Keratinocyte (primary cell): ENCODE measurements at regions not wholly inside any gene's neighbourhood (a gene's known extent, or its start where the extent isn't known, plus 50 kb on each side); places are given as distances from the start of the nearest gene placed in this dataset.

ENCODE experiments used
- CTCF ChIP-seq, 3 experiments: IDR thresholded peaks in 1 of 3; conservative IDR thresholded peaks in 1 of 3; optimal IDR thresholded peaks in 1 of 3; 2 replicates in 2 of 3; 3 replicates in 1 of 3; pipeline versions ENCODE3 to v1.5.1; 2011; ENCODE audit warnings: low read length in 3 of 3, mild to moderate bottlenecking in 3 of 3, moderate library complexity in 2 of 3, control low read depth in 1 of 3, inconsistent platforms in 1 of 3; ENCODE audit not compliant: insufficient read depth in 2 of 3; ENCODE audit errors: extremely low read depth in 1 of 3
- EZH2 ChIP-seq: IDR thresholded peaks from one replicate; pipeline ENCODE4 v1.6.1; 2012; ENCODE audit warnings: inconsistent platforms, mild to moderate bottlenecking, low read length, moderate library complexity

GRCh38 chr18:53682796-53683195 lies 541.7 kb downstream of the MBD2 start:
- TF ChIP-seq EZH2 (no peak), CTCF (optimal IDR thresholded peaks at IDR 0.05 in 1 of 3, IDR thresholded peaks at IDR 0.05 in 1 of 3, conservative IDR thresholded peaks at IDR 0.05 in 1 of 3; ENCODE audit: extremely low read depth in 1 of 3, insufficient read depth in 2 of 3, low read length in 3 of 3) (no peak)
